HG02938 (cell line): ENCODE measurements at regions not wholly inside any gene's neighbourhood (a gene's known extent, or its start where the extent isn't known, plus 50 kb on each side); places are given as distances from the start of the nearest gene placed in this dataset.

Experiments
- ATAC-seq: cut with Tn5 transposase; IDR thresholded peaks from one replicate; pipeline ENCODE4 v1.9.1; 2021; ENCODE audit warnings: mild to moderate bottlenecking, moderate library complexity; ENCODE audit not compliant: unreplicated experiment

GRCh38 chr9:78559449-78559885 is 262.5 kb downstream of the PSAT1 start:
- no peak for ATAC-seq

GRCh38 chr9:78562021-78562420 is 265.1 kb downstream of the PSAT1 start:
- ATAC-seq = no peak

- no peak for ATAC-seq
These were observed 266.3 kb downstream of the PSAT1 start for GRCh38 chr9:78563269-78563668.

- ATAC-seq = no peak
These were observed 268.6 kb downstream of the PSAT1 start for GRCh38 chr9:78565481-78565880.

GRCh38 chr9:78566521-78566920 is 269.6 kb downstream of the PSAT1 start:
- no peak for ATAC-seq

- ATAC-seq = no peak
These were observed 270.2 kb downstream of the PSAT1 start for GRCh38 chr9:78566948-78567675.

GRCh38 chr9:78567693-78568092 is 270.8 kb downstream of the PSAT1 start:
- ATAC-seq = no peak

GRCh38 chr9:78568774-78569173 is 271.8 kb downstream of the PSAT1 start:
- no peak for ATAC-seq

GRCh38 chr9:78572266-78572665 is 275.3 kb downstream of the PSAT1 start:
- no peak for ATAC-seq

- no peak for ATAC-seq
These were observed 276.3 kb downstream of the PSAT1 start for GRCh38 chr9:78573205-78573604.

- ATAC-seq = no peak
These were observed 276.7 kb downstream of the PSAT1 start for GRCh38 chr9:78573669-78574068.

GRCh38 chr9:78574354-78575045 is 277.6 kb downstream of the PSAT1 start:
- ATAC-seq = no peak

GRCh38 chr9:78575081-78575480 is 278.2 kb downstream of the PSAT1 start:
- no peak for ATAC-seq

GRCh38 chr9:78575771-78576170 is 278.8 kb downstream of the PSAT1 start:
- ATAC-seq = no peak

GRCh38 chr9:78577156-78577906 is 280.4 kb downstream of the PSAT1 start:
- no peak for ATAC-seq

GRCh38 chr9:78578072-78578471 is 281.1 kb downstream of the PSAT1 start:
- no peak for ATAC-seq

- ATAC-seq = no peak
These were observed 285.9 kb downstream of the PSAT1 start for GRCh38 chr9:78582821-78583220.

GRCh38 chr9:78584589-78584988 is 287.7 kb downstream of the PSAT1 start:
- no peak for ATAC-seq

- no peak for ATAC-seq
These were observed 289.0 kb downstream of the PSAT1 start for GRCh38 chr9:78585909-78586308.

- ATAC-seq = no peak
These were observed 293.1 kb downstream of the PSAT1 start for GRCh38 chr9:78590068-78590467.

- no peak for ATAC-seq
These were observed 295.9 kb downstream of the PSAT1 start for GRCh38 chr9:78592811-78593210.
